ENCODE measurements at regions not wholly inside any gene's neighbourhood (a gene's known extent, or its start where the extent isn't known, plus 50 kb on each side); places are given as distances from the start of the nearest gene placed in this dataset.

DNA sequence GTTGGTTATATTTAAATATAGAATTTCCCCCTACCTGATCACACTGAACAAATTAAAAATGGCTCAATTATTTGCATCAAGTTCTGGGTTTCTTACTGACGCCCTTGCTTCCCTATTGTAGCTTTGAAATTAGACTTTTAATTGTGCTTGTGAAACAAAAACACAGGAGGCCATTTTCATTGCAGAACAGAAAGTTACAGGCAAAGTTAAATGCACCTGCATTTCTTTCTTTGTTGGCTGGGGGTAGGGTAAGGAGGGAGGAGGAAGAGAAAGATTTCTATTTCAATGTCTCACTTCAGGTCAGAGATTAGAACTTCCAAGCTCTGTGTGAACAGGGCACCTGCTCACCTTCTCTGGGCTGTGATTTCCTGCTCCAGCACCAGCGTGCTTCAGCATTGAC lies 199.6 kb downstream of the BCL11A start:
- ATAC-seq (ENCODE audit: low read depth) (peak; percentile 35), DNase-seq (peak; percentile 88)
- peak overlapping the region in 2 of 5 experiments; percentile 6 to 41 for H3K4me3 ChIP-seq (ENCODE audit: control extremely low read depth in 1 of 5, extremely low read depth in 1 of 5, insufficient read depth in 1 of 5, low read depth in 2 of 5, low read length in 4 of 5)
- no peaks in the 10 kb centered on the region for H3K36me3 ChIP-seq (replicated peaks in 1 of 2; ENCODE audit: control extremely low read depth in 1 of 2, control insufficient read depth in 1 of 2, extremely low read depth in 1 of 2, insufficient read depth in 2 of 2, low read length in 1 of 2)
- peaks cover 12% of the 10 kb centered on the region for H3K79me2 ChIP-seq (ENCODE audit: control insufficient read depth, insufficient read depth, low read length)
- H3K27ac ChIP-seq (ENCODE audit: low read length in 2 of 2), result peak overlapping the region; percentile 95
- Mint-ChIP-seq H3K27me3 (no peaks in the 10 kb centered on the region), H3K4me3 (peak overlapping the region; percentile 54), H3K4me1 (peaks cover 99% of the 10 kb centered on the region), H3K9me3 (ENCODE audit: insufficient read depth) (peaks cover 2% of the 10 kb centered on the region), H3K27ac (peak overlapping the region; percentile 99)
- TF ChIP-seq EZH2 (IDR thresholded peaks at IDR 0.05; ENCODE audit: borderline replicate concordance, insufficient read depth, low read depth, low read length, poor library complexity, severe bottlenecking), result no peak
- TF ChIP-seq, protein P1, sequence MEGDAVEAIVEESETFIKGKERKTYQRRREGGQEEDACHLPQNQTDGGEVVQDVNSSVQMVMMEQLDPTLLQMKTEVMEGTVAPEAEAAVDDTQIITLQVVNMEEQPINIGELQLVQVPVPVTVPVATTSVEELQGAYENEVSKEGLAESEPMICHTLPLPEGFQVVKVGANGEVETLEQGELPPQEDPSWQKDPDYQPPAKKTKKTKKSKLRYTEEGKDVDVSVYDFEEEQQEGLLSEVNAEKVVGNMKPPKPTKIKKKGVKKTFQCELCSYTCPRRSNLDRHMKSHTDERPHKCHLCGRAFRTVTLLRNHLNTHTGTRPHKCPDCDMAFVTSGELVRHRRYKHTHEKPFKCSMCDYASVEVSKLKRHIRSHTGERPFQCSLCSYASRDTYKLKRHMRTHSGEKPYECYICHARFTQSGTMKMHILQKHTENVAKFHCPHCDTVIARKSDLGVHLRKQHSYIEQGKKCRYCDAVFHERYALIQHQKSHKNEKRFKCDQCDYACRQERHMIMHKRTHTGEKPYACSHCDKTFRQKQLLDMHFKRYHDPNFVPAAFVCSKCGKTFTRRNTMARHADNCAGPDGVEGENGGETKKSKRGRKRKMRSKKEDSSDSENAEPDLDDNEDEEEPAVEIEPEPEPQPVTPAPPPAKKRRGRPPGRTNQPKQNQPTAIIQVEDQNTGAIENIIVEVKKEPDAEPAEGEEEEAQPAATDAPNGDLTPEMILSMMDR (IDR thresholded peaks at IDR 0.05), result no peak
- peaks cover 0 to 9% (median 0%) of the 10 kb centered on the region in 3 donors for H3K9me3 ChIP-seq (ENCODE audit: control extremely low read depth in 1 of 3, control insufficient read depth in 2 of 3, insufficient read depth in 1 of 3, low read length in 2 of 3)
- H3K27me3 ChIP-seq (replicated peaks in 1 of 4; ENCODE audit: control extremely low read depth in 1 of 4, control insufficient read depth in 3 of 4, insufficient read depth in 4 of 4, low read length in 3 of 4), result no peaks in the 10 kb centered on the region
- H3K4me1 ChIP-seq (ENCODE audit: control insufficient read depth in 2 of 2, insufficient read depth in 2 of 2, low read length in 2 of 2), result peaks cover 98% of the 10 kb centered on the region in 2 donors
- no CpG with 5 or more reads among the region's 2 CpGs for WGBS (ENCODE audit: insufficient coverage)
- H2AFZ ChIP-seq (ENCODE audit: insufficient read depth, low read depth, low read length, poor library complexity, severe bottlenecking), result peak overlapping the region; percentile 35
- ChIA-PET POLR2A (interaction anchor here (0.6 to 5.3 kb wide), 11 partner anchors 13 to 1256 kb away, joined by 3 to 64 read pairs (median 5); partner anchors contain the start of gene BCL11A), CTCF (interaction anchor here (0.6 to 5.2 kb wide), 24 partner anchors 11 to 202 kb away, joined by 3 to 42 read pairs (median 5); partner anchors contain the start of gene BCL11A)
- no peaks in the 10 kb centered on the region for H4K20me1 ChIP-seq (ENCODE audit: control insufficient read depth, insufficient read depth, low read length, poor library complexity, severe bottlenecking)
- H3K4me2 ChIP-seq (replicated peaks; ENCODE audit: low read depth, low read length, poor library complexity, severe bottlenecking), result peak overlapping the region; percentile 75
- intact Hi-C loops (cut with micrococcal nuclease), result loop anchor here (2.0 to 5.0 kb wide), 6 partner anchors 17 to 467 kb away; no protein-coding TSS in a partner anchor
- H3K9ac ChIP-seq (ENCODE audit: low read length), result peak overlapping the region; percentile 33

GRCh38 chr2:60353406-60353800 lies 200.1 kb downstream of the BCL11A start:
- intact Hi-C loops (cut with micrococcal nuclease), result loop anchor here (2.0 to 5.0 kb wide), 5 partner anchors 35 to 466 kb away; no protein-coding TSS in a partner anchor
- peaks cover 2% of the 10 kb centered on the region for H3K9me3 Mint-ChIP-seq (ENCODE audit: insufficient read depth)

More at GRCh38 chr2:60353406-60353800, 200.1 kb downstream of the BCL11A start:
- no peak for TF ChIP-seq EZH2 (IDR thresholded peaks at IDR 0.05; ENCODE audit: borderline replicate concordance, insufficient read depth, low read depth, low read length, poor library complexity, severe bottlenecking)
- TF ChIP-seq, protein P1 (IDR thresholded peaks at IDR 0.05), result no peak
- H3K4me1 Mint-ChIP-seq, result peaks cover 98% of the 10 kb centered on the region
- peak overlapping the region; percentile 95 for H3K27ac ChIP-seq (ENCODE audit: low read length in 2 of 2)
- H3K9me3 ChIP-seq (ENCODE audit: control extremely low read depth in 1 of 3, control insufficient read depth in 2 of 3, insufficient read depth in 1 of 3, low read length in 2 of 3), result peaks cover 0 to 9% (median 0%) of the 10 kb centered on the region in 3 donors
- ChIA-PET POLR2A (interaction anchor here (0.6 to 5.3 kb wide), 10 partner anchors 13 to 618 kb away, joined by 3 to 64 read pairs (median 5); partner anchors contain the start of gene BCL11A), CTCF (interaction anchor here (0.6 to 5.2 kb wide), 23 partner anchors 11 to 202 kb away, joined by 3 to 42 read pairs (median 5); partner anchors contain the start of gene BCL11A)
- peak overlapping the region; percentile 99 for H3K27ac Mint-ChIP-seq
- 38% methylated on average over 3 of the region's 10 CpGs for WGBS (ENCODE audit: insufficient coverage)
- ATAC-seq (ENCODE audit: low read depth) (peak; percentile 1), DNase-seq (no peak)
- peak overlapping the region; percentile 35 for H2AFZ ChIP-seq (ENCODE audit: insufficient read depth, low read depth, low read length, poor library complexity, severe bottlenecking)
- H3K4me3 ChIP-seq (ENCODE audit: control extremely low read depth in 1 of 5, extremely low read depth in 1 of 5, insufficient read depth in 1 of 5, low read depth in 2 of 5, low read length in 4 of 5), result peak overlapping the region in 2 of 5 experiments; percentile 8 to 10
- H3K9ac ChIP-seq (ENCODE audit: low read length), result peak overlapping the region; percentile 31
- H3K36me3 ChIP-seq (replicated peaks in 1 of 2; ENCODE audit: control extremely low read depth in 1 of 2, control insufficient read depth in 1 of 2, extremely low read depth in 1 of 2, insufficient read depth in 2 of 2, low read length in 1 of 2), result no peaks in the 10 kb centered on the region
- H3K4me1 ChIP-seq (ENCODE audit: control insufficient read depth in 2 of 2, insufficient read depth in 2 of 2, low read length in 2 of 2), result peaks cover 98% of the 10 kb centered on the region in 2 donors
- no peaks in the 10 kb centered on the region for H3K27me3 ChIP-seq (replicated peaks in 1 of 4; ENCODE audit: control extremely low read depth in 1 of 4, control insufficient read depth in 3 of 4, insufficient read depth in 4 of 4, low read length in 3 of 4)
- H3K79me2 ChIP-seq (ENCODE audit: control insufficient read depth, insufficient read depth, low read length), result peaks cover 11% of the 10 kb centered on the region
- peak overlapping the region; percentile 54 for H3K4me3 Mint-ChIP-seq
- H3K27me3 Mint-ChIP-seq, result no peaks in the 10 kb centered on the region
- H4K20me1 ChIP-seq (ENCODE audit: control insufficient read depth, insufficient read depth, low read length, poor library complexity, severe bottlenecking), result no peaks in the 10 kb centered on the region
- H3K4me2 ChIP-seq (replicated peaks; ENCODE audit: low read depth, low read length, poor library complexity, severe bottlenecking), result peak overlapping the region; percentile 75
